Nephron progenitor cell (in vitro differentiated cells): ENCODE measurements at regions not wholly inside any gene's neighbourhood (a gene's known extent, or its start where the extent isn't known, plus 50 kb on each side); places are given as distances from the start of the nearest gene placed in this dataset.

ENCODE experiments used
- DNase-seq: peaks from one replicate; pipeline ENCODE4 v3.0.0; 2021
- H3K27ac Mint-ChIP-seq: 2 replicates; pipeline ENCODE4 v1.8.0; 2021; ENCODE audit warnings: mild to moderate bottlenecking, moderate library complexity, mixed read lengths
- H3K27me3 Mint-ChIP-seq: 2 replicates; pipeline ENCODE4 v1.8.0; 2021; ENCODE audit warnings: mild to moderate bottlenecking, low read depth, mixed read lengths; ENCODE audit not compliant: poor library complexity
- H3K36me3 Mint-ChIP-seq: 2 replicates; pipeline ENCODE4 v1.8.0; 2021; ENCODE audit warnings: low read depth, mixed read lengths
- H3K4me1 Mint-ChIP-seq: 2 replicates; pipeline ENCODE4 v1.8.0; 2021; ENCODE audit warnings: mixed read lengths
- H3K4me3 Mint-ChIP-seq: 2 replicates; pipeline ENCODE4 v1.8.0; 2021; ENCODE audit warnings: mild to moderate bottlenecking, moderate library complexity, mixed read lengths
- H3K9me3 Mint-ChIP-seq: 2 replicates; pipeline ENCODE4 v1.8.0; 2021; ENCODE audit warnings: mild to moderate bottlenecking, moderate library complexity, mixed read lengths
- CTCF ChIP-seq: fragments of 200-600 bp; sonication (generic); IDR thresholded peaks from 2 replicates; pipeline ENCODE4 v1.5.0; 2021; ENCODE audit warnings: antibody characterized with exemption

DNA sequence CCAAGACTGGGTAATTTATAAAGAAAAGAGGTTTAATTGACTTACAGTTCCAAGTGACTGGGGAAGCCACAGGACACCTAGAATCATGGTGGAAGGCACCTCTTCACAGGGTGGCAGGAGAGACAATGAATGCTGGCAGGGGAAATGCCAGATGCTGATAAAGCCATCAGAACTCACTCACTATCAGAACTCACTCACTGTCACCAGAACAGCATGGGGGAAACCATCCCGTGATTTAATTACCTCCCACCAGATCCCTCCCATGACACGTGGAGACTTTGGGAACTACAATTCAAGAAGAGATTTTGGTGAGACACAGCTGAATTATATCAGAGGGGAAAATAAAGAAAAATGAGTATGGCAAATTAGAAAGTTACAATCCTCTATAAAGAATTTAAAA is 310.9 kb downstream of the BCHE start:
- H3K27me3 Mint-ChIP-seq = no peaks in the 10 kb centered on the region
- TF ChIP-seq CTCF = no peak
- H3K9me3 Mint-ChIP-seq = peaks cover 4% of the 10 kb centered on the region
- no peaks in the 10 kb centered on the region for H3K4me1 Mint-ChIP-seq
- H3K4me3 Mint-ChIP-seq = no peak overlapping the region
- no peaks in the 10 kb centered on the region for H3K36me3 Mint-ChIP-seq
- no peak overlapping the region for H3K27ac Mint-ChIP-seq
- DNase-seq = no peak

GRCh38 chr3:165523801-165524200 is 313.4 kb downstream of the BCHE start:
- TF ChIP-seq CTCF = no peak
- no peaks in the 10 kb centered on the region for H3K36me3 Mint-ChIP-seq
- H3K9me3 Mint-ChIP-seq = no peaks in the 10 kb centered on the region
- H3K27ac Mint-ChIP-seq = no peak overlapping the region
- no peaks in the 10 kb centered on the region for H3K27me3 Mint-ChIP-seq
- no peak overlapping the region for H3K4me3 Mint-ChIP-seq
- no peaks in the 10 kb centered on the region for H3K4me1 Mint-ChIP-seq
- DNase-seq = no peak

DNA sequence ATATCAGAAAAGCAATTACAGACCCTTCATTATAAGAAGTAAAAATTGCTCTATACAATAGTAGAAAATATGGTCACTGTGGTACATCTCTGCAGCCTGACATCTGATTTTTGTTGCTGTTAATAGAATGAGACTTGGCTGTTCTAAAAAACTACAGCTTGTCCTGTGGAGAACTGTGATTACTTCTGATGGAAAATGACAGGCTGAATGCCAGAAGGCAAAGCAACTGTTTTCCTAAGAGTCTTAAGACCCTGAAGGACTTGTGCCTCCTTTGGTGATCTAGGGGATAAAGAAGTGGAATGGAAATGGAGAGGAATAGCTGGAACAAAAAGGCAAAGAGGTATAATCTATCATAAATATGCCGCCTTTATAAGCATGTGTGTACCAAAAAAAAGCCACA is 314.8 kb downstream of the BCHE start:
- Mint-ChIP-seq H3K9me3 (no peaks in the 10 kb centered on the region), H3K4me3 (no peak overlapping the region), H3K36me3 (no peaks in the 10 kb centered on the region), H3K27me3 (no peaks in the 10 kb centered on the region), H3K27ac (no peak overlapping the region), H3K4me1 (no peaks in the 10 kb centered on the region)
- TF ChIP-seq CTCF = no peak
- no peak for DNase-seq

GRCh38 chr3:165521131-165521871 is 315.9 kb downstream of the BCHE start:
- Mint-ChIP-seq H3K27me3 (no peaks in the 10 kb centered on the region), H3K36me3 (no peaks in the 10 kb centered on the region), H3K27ac (no peak overlapping the region), H3K4me3 (no peak overlapping the region), H3K9me3 (no peaks in the 10 kb centered on the region), H3K4me1 (no peaks in the 10 kb centered on the region)
- no peak for TF ChIP-seq CTCF
- DNase-seq = no peak

DNA sequence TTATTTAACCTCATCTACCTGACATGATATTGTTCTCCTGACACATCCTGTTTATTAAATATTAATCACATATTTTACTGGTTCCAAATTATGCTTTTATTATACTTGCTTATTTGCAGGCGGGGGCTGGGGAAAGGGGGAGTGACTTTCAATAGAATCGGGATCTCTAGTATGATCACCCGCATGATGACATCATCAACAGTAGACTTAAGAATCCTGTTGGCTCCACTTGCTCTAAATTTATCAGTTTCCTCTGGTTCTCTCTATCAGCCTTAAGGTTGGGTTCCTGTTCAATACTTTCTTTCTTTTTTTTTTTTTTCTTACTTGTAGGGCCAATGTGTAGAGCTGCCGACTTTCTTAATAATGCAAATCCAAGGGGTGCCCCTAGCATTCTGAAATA is 317.5 kb downstream of the BCHE start:
- Mint-ChIP-seq H3K36me3 (no peaks in the 10 kb centered on the region), H3K27me3 (no peaks in the 10 kb centered on the region), H3K9me3 (no peaks in the 10 kb centered on the region), H3K4me3 (no peak overlapping the region), H3K27ac (no peak overlapping the region), H3K4me1 (no peaks in the 10 kb centered on the region)
- DNase-seq = no peak
- no peak for TF ChIP-seq CTCF

DNA sequence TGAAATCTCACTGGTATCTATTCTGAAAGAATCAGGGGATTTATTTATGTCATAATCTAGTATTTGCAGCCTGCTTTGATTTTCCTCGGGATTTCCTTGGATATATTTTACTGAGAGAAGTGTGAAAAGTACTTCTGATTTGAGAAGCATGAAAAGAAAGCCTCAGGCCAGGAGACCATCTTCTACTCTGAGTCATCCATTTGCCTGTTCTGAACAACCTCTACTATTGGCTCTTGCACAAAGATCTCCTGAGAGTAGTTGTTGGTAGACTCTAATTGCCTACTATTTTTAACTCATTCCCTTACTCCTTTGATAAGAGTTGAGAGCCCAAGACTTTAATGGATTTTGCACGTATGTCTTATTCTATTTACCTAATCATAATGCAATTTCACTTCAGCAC is 318.9 kb downstream of the BCHE start:
- Mint-ChIP-seq H3K9me3 (no peaks in the 10 kb centered on the region), H3K27me3 (no peaks in the 10 kb centered on the region), H3K27ac (no peak overlapping the region), H3K4me1 (no peaks in the 10 kb centered on the region), H3K4me3 (no peak overlapping the region), H3K36me3 (no peaks in the 10 kb centered on the region)
- no peak for DNase-seq
- no peak for TF ChIP-seq CTCF
